Lung (tissue), 11 donors: ENCODE measurements at regions not wholly inside any gene's neighbourhood (a gene's known extent, or its start where the extent isn't known, plus 50 kb on each side); places are given as distances from the start of the nearest gene placed in this dataset.

Experiments
- ATAC-seq: fragments of 200-7000 bp; cut with Tn5 transposase; one replicate; pipeline ENCODE4 v1.9.1; 2020; ENCODE audit warnings: moderate number of reproducible peaks; ENCODE audit not compliant: insufficient read depth, low FRiP score
- DNase-seq, 3 donors: peaks; one replicate each; pipeline ENCODE4 v3.0.0-alpha.2; 2013 to 2017
- H3K27ac ChIP-seq, 2 donors: one replicate each; pipeline ENCODE4 v1.5.1; 2013; ENCODE audit warnings: mild to moderate bottlenecking in 2 of 2, moderate library complexity in 2 of 2, control low read depth in 1 of 2, inconsistent platforms in 1 of 2, low read depth in 1 of 2, low read length in 1 of 2
- H3K27me3 ChIP-seq, 3 donors: one replicate each; pipeline ENCODE4 v1.5.1; 2013; ENCODE audit warnings: low read length in 2 of 3; ENCODE audit not compliant: control insufficient read depth in 3 of 3, insufficient read depth in 3 of 3
- H3K36me3 ChIP-seq, 4 donors: one replicate each; pipeline ENCODE4 v1.5.1; 2013; ENCODE audit warnings: low read length in 4 of 4, mild to moderate bottlenecking in 1 of 4, moderate library complexity in 1 of 4; ENCODE audit not compliant: control insufficient read depth in 4 of 4, insufficient read depth in 4 of 4
- H3K4me1 ChIP-seq, 5 donors: one replicate each; pipeline ENCODE4 v1.5.1; 2013; ENCODE audit warnings: low read length in 5 of 5, mild to moderate bottlenecking in 2 of 5, moderate library complexity in 1 of 5; ENCODE audit not compliant: control insufficient read depth in 5 of 5, insufficient read depth in 5 of 5
- H3K4me3 ChIP-seq: one replicate; pipeline ENCODE4 v1.5.1; 2013; ENCODE audit warnings: mild to moderate bottlenecking, control low read depth, moderate library complexity
- H3K9ac ChIP-seq, 2 donors: one replicate each; pipeline ENCODE4 v1.5.1; 2013; ENCODE audit warnings: low read length in 2 of 2, control low read depth in 1 of 2; ENCODE audit not compliant: insufficient read depth in 1 of 2
- H3K9me3 ChIP-seq, 4 donors: one replicate each; pipeline ENCODE4 v1.5.1; 2013; ENCODE audit warnings: low read length in 3 of 4, mild to moderate bottlenecking in 1 of 4, moderate library complexity in 1 of 4; ENCODE audit not compliant: control insufficient read depth in 4 of 4, insufficient read depth in 3 of 4
- CTCF ChIP-seq: IDR thresholded peaks from 2 replicates; pipeline ENCODE4 v1.5.1; 2012; ENCODE audit warnings: mild to moderate bottlenecking; ENCODE audit errors: control extremely low read depth, extremely low read depth
- WGBS, 2 donors: extraction: QIAGEN DNeasy Blood & Tissue Kit; methylation state at CpG; one replicate each; pipeline ENCODE4 v1.1.7; 2013; 5-methylcytosine and 5-hydroxymethylcytosine counted together
- donor health status: control.
- donor health status: control.
- donor health status: Bipolar disorder and iron deficiency.
- donor health status: healthy.
- donor health status: DM: yes; HTN: yes; CAD: no.

GRCh38 chr4:24024157-24024556 lies 134.3 kb upstream of the PPARGC1A start:
- no peak for TF ChIP-seq CTCF
- Histone ChIP-seq H3K4me1 (peaks cover 0 to 44% (median 20%) of the 10 kb centered on the region in 5 donors), H3K9ac (peak overlapping the region in 1 of 2 donors; percentile 44), H3K36me3 (no peaks in the 10 kb centered on the region), H3K27ac (no peak overlapping the region), H3K4me3 (no peak overlapping the region), H3K27me3 (no peaks in the 10 kb centered on the region), H3K9me3 (no peaks in the 10 kb centered on the region)
- 68 to 79% methylated on average over 4 of the region's 4 CpGs for WGBS, 2 donors
- ATAC-seq (peak; percentile 28), DNase-seq (peak in 1 of 3 donors; percentile 64)

- DNase-seq (no peak), ATAC-seq (no peak)
- Histone ChIP-seq H3K27me3 (no peaks in the 10 kb centered on the region), H3K27ac (no peak overlapping the region), H3K4me3 (no peak overlapping the region), H3K9ac (no peak overlapping the region), H3K4me1 (no peaks in the 10 kb centered on the region), H3K36me3 (no peaks in the 10 kb centered on the region), H3K9me3 (peaks cover 0 to 2% (median 0%) of the 10 kb centered on the region in 4 donors)
- WGBS, 2 donors = 84 to 97% methylated on average over 1 of the region's 1 CpG
- no peak for TF ChIP-seq CTCF
Measured at GRCh38 chr4:24015782-24016181, 125.9 kb upstream of the PPARGC1A start.

GRCh38 chr4:24013668-24014422 lies 124.0 kb upstream of the PPARGC1A start:
- DNase-seq = no peak
- H3K36me3 ChIP-seq = no peaks in the 10 kb centered on the region
- no peak for ATAC-seq

More at GRCh38 chr4:24013668-24014422, 124.0 kb upstream of the PPARGC1A start:
- Histone ChIP-seq H3K27ac (no peak overlapping the region), H3K27me3 (no peaks in the 10 kb centered on the region), H3K4me3 (no peak overlapping the region), H3K9ac (no peak overlapping the region), H3K9me3 (peaks cover 0 to 2% (median 0%) of the 10 kb centered on the region in 4 donors), H3K4me1 (no peaks in the 10 kb centered on the region)
- no peak for TF ChIP-seq CTCF
- 71 to 72% methylated on average over 8 of the region's 8 CpGs for WGBS, 2 donors
